Vagina (tissue), 2 donors: ENCODE measurements at regions not wholly inside any gene's neighbourhood (a gene's known extent, or its start where the extent isn't known, plus 50 kb on each side); places are given as distances from the start of the nearest gene placed in this dataset.

Experiments used
- DNase-seq, 2 donors: peaks; one replicate each; pipeline ENCODE4 v3.0.0-alpha.2; 2017; ENCODE audit errors: extremely low spot score in 2 of 2
- H3K27ac ChIP-seq: fragments of 200-600 bp; sonication (generic); one replicate; pipeline ENCODE4 v1.5.1; 2019
- H3K27me3 ChIP-seq: fragments of 200-600 bp; sonication (generic); one replicate; pipeline ENCODE4 v1.5.1; 2019
- H3K36me3 ChIP-seq, 2 donors: fragments of 200-600 bp; sonication (generic); one replicate each; pipeline ENCODE4 v1.5.1; 2017 to 2019
- H3K4me1 ChIP-seq: fragments of 200-600 bp; sonication (generic); one replicate; pipeline ENCODE4 v1.5.1; 2019
- H3K4me3 ChIP-seq, 2 donors: fragments of 200-600 bp; sonication (generic); 1 replicate in 1 of 2; 2 replicates in 1 of 2; pipeline ENCODE4 v1.5.1; 2016 to 2019
- H3K9me3 ChIP-seq: fragments of 200-600 bp; sonication (generic); one replicate; pipeline ENCODE4 v1.5.1; 2019
- POLR2A ChIP-seq, 2 donors: fragments of 450-650 bp; IDR thresholded peaks; one replicate each; pipeline ENCODE4 v1.6.1; 2017; ENCODE audit warnings: antibody characterized with exemption in 2 of 2, mild to moderate bottlenecking in 2 of 2, moderate library complexity in 2 of 2
- POLR2AphosphoS5 ChIP-seq, 2 donors: sonication (generic); formaldehyde crosslinking; IDR thresholded peaks; one replicate each; pipeline ENCODE4 v1.9.0; 2017; ENCODE audit warnings: antibody characterized with exemption in 2 of 2, mild to moderate bottlenecking in 2 of 2, low read depth in 1 of 2; ENCODE audit not compliant: insufficient read depth in 1 of 2
- intact Hi-C: fragments of 100-400 bp; cut with DNase I; formaldehyde crosslinking; loops from one replicate; pipeline ENCODE4 v1.15.1; 2023
- TF ChIP-seq, protein P1 (sequence below), 3 experiments: fragments of 450-650 bp in 2 of 3; fragments of 200-600 bp in 1 of 3; sonication (generic) in 1 of 3; IDR thresholded peaks; one replicate each; pipeline ENCODE4 v1.5.1; 2017 to 2019; ENCODE audit warnings: antibody characterized with exemption in 3 of 3, mild to moderate bottlenecking in 2 of 3, moderate library complexity in 2 of 3

DNA sequence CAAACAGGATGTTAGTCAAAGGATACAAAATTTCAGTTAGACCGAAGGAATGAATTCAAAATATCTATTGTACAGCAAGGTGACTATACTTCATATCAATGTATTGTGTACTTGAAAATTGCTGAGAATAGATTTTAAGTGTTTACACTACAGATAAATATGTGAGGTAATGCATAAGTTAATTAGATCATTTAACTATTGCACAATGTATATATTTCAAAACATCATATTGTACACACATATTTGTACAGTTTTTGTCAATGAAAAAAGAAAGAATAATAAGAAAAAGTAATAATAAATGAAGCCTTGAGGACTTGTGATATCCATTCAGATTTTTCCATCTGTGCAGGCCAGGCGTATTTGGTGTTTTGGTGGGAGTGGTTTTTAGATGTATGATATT lies 367.4 kb upstream of the SNX7 start:
- Histone ChIP-seq H3K4me3 (no peak overlapping the region), H3K27me3 (no peaks in the 10 kb centered on the region), H3K27ac (no peak overlapping the region), H3K36me3 (no peaks in the 10 kb centered on the region), H3K4me1 (no peaks in the 10 kb centered on the region), H3K9me3 (no peaks in the 10 kb centered on the region)
- DNase-seq = no peak
- intact Hi-C loops = no loop called here
- TF ChIP-seq POLR2A (IDR thresholded peaks at IDR 0.05) (no peak), POLR2AphosphoS5 (IDR thresholded peaks at IDR 0.05; ENCODE audit: insufficient read depth in 1 of 2, low read depth in 1 of 2) (no peak)
- TF ChIP-seq, protein P1, sequence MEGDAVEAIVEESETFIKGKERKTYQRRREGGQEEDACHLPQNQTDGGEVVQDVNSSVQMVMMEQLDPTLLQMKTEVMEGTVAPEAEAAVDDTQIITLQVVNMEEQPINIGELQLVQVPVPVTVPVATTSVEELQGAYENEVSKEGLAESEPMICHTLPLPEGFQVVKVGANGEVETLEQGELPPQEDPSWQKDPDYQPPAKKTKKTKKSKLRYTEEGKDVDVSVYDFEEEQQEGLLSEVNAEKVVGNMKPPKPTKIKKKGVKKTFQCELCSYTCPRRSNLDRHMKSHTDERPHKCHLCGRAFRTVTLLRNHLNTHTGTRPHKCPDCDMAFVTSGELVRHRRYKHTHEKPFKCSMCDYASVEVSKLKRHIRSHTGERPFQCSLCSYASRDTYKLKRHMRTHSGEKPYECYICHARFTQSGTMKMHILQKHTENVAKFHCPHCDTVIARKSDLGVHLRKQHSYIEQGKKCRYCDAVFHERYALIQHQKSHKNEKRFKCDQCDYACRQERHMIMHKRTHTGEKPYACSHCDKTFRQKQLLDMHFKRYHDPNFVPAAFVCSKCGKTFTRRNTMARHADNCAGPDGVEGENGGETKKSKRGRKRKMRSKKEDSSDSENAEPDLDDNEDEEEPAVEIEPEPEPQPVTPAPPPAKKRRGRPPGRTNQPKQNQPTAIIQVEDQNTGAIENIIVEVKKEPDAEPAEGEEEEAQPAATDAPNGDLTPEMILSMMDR (IDR thresholded peaks at IDR 0.05) = no peak

GRCh38 chr1:98292994-98293393 lies 368.5 kb upstream of the SNX7 start:
- Histone ChIP-seq H3K27ac (no peak overlapping the region), H3K4me1 (no peaks in the 10 kb centered on the region), H3K27me3 (no peaks in the 10 kb centered on the region), H3K4me3 (no peak overlapping the region), H3K36me3 (no peaks in the 10 kb centered on the region), H3K9me3 (no peaks in the 10 kb centered on the region)
- DNase-seq = no peak
- intact Hi-C loops = no loop called here
- TF ChIP-seq POLR2AphosphoS5 (IDR thresholded peaks at IDR 0.05; ENCODE audit: insufficient read depth in 1 of 2, low read depth in 1 of 2) (no peak), POLR2A (IDR thresholded peaks at IDR 0.05) (no peak)
- TF ChIP-seq, protein P1 (IDR thresholded peaks at IDR 0.05) = no peak

GRCh38 chr1:98289311-98289710 lies 368.5 kb upstream of the DPYD start:
- Histone ChIP-seq H3K9me3 (no peaks in the 10 kb centered on the region), H3K4me3 (no peak overlapping the region), H3K27me3 (no peaks in the 10 kb centered on the region), H3K4me1 (no peaks in the 10 kb centered on the region), H3K36me3 (no peaks in the 10 kb centered on the region), H3K27ac (no peak overlapping the region)
- TF ChIP-seq, protein P1 (IDR thresholded peaks at IDR 0.05) = no peak
- TF ChIP-seq POLR2AphosphoS5 (IDR thresholded peaks at IDR 0.05; ENCODE audit: insufficient read depth in 1 of 2, low read depth in 1 of 2) (no peak), POLR2A (IDR thresholded peaks at IDR 0.05) (no peak)
- DNase-seq = no peak
- intact Hi-C loops = no loop called here

DNA sequence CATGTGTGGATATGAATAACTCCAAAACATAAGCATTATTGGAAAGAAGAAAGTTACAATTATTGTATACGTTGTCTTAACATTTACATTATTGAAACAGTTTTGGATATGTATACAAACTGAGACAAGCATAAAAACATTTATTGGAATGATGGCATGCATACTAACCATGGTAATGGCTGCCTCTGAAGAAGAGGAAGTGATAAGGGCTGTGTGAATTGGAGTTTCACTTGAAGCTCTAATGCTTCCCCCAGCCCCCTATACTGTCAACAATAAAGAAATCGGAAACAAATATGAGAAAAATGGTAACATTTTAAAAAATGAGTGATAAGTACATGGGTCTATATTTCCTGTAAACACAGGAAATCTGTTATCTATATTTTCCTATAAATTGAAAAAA lies 367.7 kb upstream of the DPYD start:
- H3K27me3 ChIP-seq = no peaks in the 10 kb centered on the region
- no peaks in the 10 kb centered on the region for H3K9me3 ChIP-seq
- no peak overlapping the region for H3K4me3 ChIP-seq
- DNase-seq = no peak
- no peaks in the 10 kb centered on the region for H3K4me1 ChIP-seq
- H3K36me3 ChIP-seq = no peaks in the 10 kb centered on the region
- intact Hi-C loops = no loop called here
- TF ChIP-seq POLR2A (IDR thresholded peaks at IDR 0.05) = no peak
- TF ChIP-seq POLR2AphosphoS5 (IDR thresholded peaks at IDR 0.05; ENCODE audit: insufficient read depth in 1 of 2, low read depth in 1 of 2) = no peak
- TF ChIP-seq, protein P1 (IDR thresholded peaks at IDR 0.05) = no peak
- H3K27ac ChIP-seq = no peak overlapping the region

GRCh38 chr1:98287626-98288025 lies 366.8 kb upstream of the DPYD start:
- TF ChIP-seq POLR2A (IDR thresholded peaks at IDR 0.05) = no peak
- TF ChIP-seq, protein P1 (IDR thresholded peaks at IDR 0.05) = no peak
- TF ChIP-seq POLR2AphosphoS5 (IDR thresholded peaks at IDR 0.05; ENCODE audit: insufficient read depth in 1 of 2, low read depth in 1 of 2) = no peak
- H3K36me3 ChIP-seq = no peaks in the 10 kb centered on the region
- DNase-seq = no peak
- H3K9me3 ChIP-seq = no peaks in the 10 kb centered on the region
- H3K4me1 ChIP-seq = no peaks in the 10 kb centered on the region
- H3K27ac ChIP-seq = no peak overlapping the region
- H3K27me3 ChIP-seq = no peaks in the 10 kb centered on the region
- H3K4me3 ChIP-seq = no peak overlapping the region
- intact Hi-C loops = no loop called here
